ENCODE measurements at regions not wholly inside any gene's neighbourhood (a gene's known extent, or its start where the extent isn't known, plus 50 kb on each side); places are given as distances from the start of the nearest gene placed in this dataset.
"Not testable (repeated sequence)": the region's sequence is repeated elsewhere in the genome, so short reads cannot be mapped to it uniquely, and the experiment has no call there.

- Histone ChIP-seq H3K36me3 (ENCODE audit: insufficient read depth, low read depth, low read length) (no peaks in the 10 kb centered on the region), H3K27ac (ENCODE audit: low read length) (no peak overlapping the region), H3K27me3 (ENCODE audit: insufficient read depth, low read length) (no peaks in the 10 kb centered on the region), H3K4me1 (ENCODE audit: insufficient read depth, low read length) (no peaks in the 10 kb centered on the region; the same call in 1 of the 2 replicates), H3K9me3 (ENCODE audit: insufficient read depth, low read depth, low read length) (no peaks in the 10 kb centered on the region), H3K4me3 (ENCODE audit: low read length) (no peak overlapping the region), H3K9ac (ENCODE audit: low read depth, low read length) (no peak overlapping the region)
Observed at GRCh38 chr14:48035836-48036235, 360.4 kb upstream of the MDGA2 start.

DNA sequence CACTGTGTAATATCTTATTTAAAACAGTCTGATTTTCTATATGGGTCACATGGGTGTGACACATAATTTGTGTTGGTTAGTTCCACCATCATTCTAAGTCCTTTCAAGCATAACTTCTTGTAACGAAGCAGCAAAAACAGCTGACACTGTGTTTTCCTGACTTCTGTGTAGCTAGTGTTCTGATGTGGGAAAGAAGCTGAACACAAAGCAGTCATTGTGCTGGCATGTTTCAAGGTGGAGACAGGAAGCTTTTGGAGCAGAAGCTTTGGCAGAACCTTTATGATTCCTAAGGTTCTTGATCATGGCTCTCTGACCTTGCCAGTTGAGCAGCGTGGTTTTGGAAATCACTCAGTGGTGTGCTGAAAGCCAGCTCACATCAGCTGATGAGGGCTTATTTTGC lies 351.7 kb upstream of the MDGA2 start:
- Histone ChIP-seq H3K9me3 (ENCODE audit: insufficient read depth, low read depth, low read length) (no peaks in the 10 kb centered on the region), H3K27ac (ENCODE audit: low read length) (no peak overlapping the region), H3K9ac (ENCODE audit: low read depth, low read length) (no peak overlapping the region), H3K4me1 (ENCODE audit: insufficient read depth, low read length) (no peaks in the 10 kb centered on the region), H3K4me3 (ENCODE audit: low read length) (no peak overlapping the region), H3K36me3 (ENCODE audit: insufficient read depth, low read depth, low read length) (no peaks in the 10 kb centered on the region), H3K27me3 (ENCODE audit: insufficient read depth, low read length) (no peaks in the 10 kb centered on the region)

DNA sequence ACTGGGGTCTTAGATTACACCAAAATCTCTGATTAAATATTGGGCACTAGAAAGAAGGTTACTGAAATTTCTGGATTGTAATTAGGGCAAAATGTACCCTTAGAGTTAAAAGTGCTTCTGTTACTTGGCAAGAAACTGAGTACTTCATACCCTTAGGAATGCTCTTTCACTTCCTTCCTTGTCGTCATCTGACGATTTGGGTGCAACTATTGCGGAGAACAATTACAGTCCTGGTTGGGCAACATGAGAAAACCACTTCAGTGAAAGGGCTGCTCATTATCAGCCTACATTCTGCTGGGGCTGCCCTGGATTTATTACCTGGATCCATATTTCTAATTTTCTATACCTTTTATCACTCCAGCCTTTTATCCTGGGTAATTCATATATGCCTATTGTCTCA lies 348.5 kb upstream of the MDGA2 start:
- Histone ChIP-seq H3K9me3 (ENCODE audit: insufficient read depth, low read depth, low read length) (no peaks in the 10 kb centered on the region), H3K36me3 (ENCODE audit: insufficient read depth, low read depth, low read length) (no peaks in the 10 kb centered on the region), H3K9ac (ENCODE audit: low read depth, low read length) (no peak overlapping the region)

DNA sequence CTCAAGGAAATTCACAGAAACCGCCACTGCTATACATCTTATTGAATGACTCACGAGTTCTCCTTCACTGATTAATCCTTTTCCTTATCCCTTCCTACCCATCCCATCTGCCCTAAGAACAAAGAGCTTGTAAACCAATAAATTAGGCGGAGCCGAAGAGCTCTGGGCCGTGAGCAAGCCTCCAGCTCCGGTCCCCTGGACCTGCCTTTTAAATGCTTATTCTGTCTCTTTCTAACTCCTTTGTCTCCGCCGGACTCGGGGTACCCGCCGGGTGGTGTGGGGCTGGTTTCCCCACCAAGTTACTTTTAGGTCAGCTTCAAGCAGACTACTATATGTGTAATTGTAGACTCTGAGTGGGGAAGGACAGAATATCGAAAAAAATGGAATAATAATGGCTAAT lies 336.1 kb upstream of the MDGA2 start:
- not testable (repeated sequence) for H3K36me3 ChIP-seq (ENCODE audit: insufficient read depth, low read depth, low read length); H3K27ac ChIP-seq (ENCODE audit: low read length); H3K9me3 ChIP-seq (ENCODE audit: insufficient read depth, low read depth, low read length); H3K9ac ChIP-seq (ENCODE audit: low read depth, low read length); H3K4me1 ChIP-seq (ENCODE audit: insufficient read depth, low read length); H3K27me3 ChIP-seq (ENCODE audit: insufficient read depth, low read length)
- H3K4me3 ChIP-seq (ENCODE audit: low read length), result peak overlapping the region; percentile 6; the same call in 1 of the 2 replicates

More for the DNA sequence above, 348.5 kb upstream of the MDGA2 start:
- no peaks in the 10 kb centered on the region for H3K4me1 ChIP-seq (ENCODE audit: insufficient read depth, low read length)
- H3K27me3 ChIP-seq (ENCODE audit: insufficient read depth, low read length), result no peaks in the 10 kb centered on the region
- H3K4me3 ChIP-seq (ENCODE audit: low read length), result no peak overlapping the region
- no peak overlapping the region for H3K27ac ChIP-seq (ENCODE audit: low read length)

GRCh38 chr14:48008646-48009045 lies 333.2 kb upstream of the MDGA2 start:
- no peaks in the 10 kb centered on the region for H3K27me3 ChIP-seq (ENCODE audit: insufficient read depth, low read length)
- no peaks in the 10 kb centered on the region for H3K36me3 ChIP-seq (ENCODE audit: insufficient read depth, low read depth, low read length)
- H3K4me1 ChIP-seq (ENCODE audit: insufficient read depth, low read length), result peaks cover 3% of the 10 kb centered on the region; the same call in 1 of the 2 replicates
- H3K9ac ChIP-seq (ENCODE audit: low read depth, low read length), result no peak overlapping the region
- no peak overlapping the region for H3K27ac ChIP-seq (ENCODE audit: low read length)
- no peaks in the 10 kb centered on the region for H3K9me3 ChIP-seq (ENCODE audit: insufficient read depth, low read depth, low read length)
- H3K4me3 ChIP-seq (ENCODE audit: low read length), result no peak overlapping the region

DNA sequence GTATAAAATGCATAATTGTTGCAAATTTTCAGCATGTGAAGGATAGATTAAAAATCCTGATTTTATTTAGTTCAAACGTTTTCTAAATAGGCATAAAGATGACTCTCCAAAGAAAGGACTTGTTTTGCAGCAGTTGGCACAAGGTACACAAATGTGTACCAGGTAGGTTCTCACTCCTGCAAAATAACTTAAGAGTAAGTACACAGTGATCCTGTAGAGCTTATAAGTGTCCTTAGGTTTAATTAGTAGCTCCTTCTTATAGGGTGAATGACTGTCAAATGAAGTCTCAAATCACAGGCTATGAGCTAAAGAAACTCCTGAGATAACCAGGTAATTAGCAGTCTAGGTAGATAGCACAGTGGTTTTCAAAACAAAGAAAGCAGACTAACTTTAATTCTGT lies 330.6 kb upstream of the MDGA2 start:
- H3K4me1 ChIP-seq (ENCODE audit: insufficient read depth, low read length), result no peaks in the 10 kb centered on the region
- no peak overlapping the region for H3K27ac ChIP-seq (ENCODE audit: low read length)
- H3K36me3 ChIP-seq (ENCODE audit: insufficient read depth, low read depth, low read length), result no peaks in the 10 kb centered on the region
- H3K27me3 ChIP-seq (ENCODE audit: insufficient read depth, low read length), result no peaks in the 10 kb centered on the region
- H3K4me3 ChIP-seq (ENCODE audit: low read length), result no peak overlapping the region
- H3K9ac ChIP-seq (ENCODE audit: low read depth, low read length), result no peak overlapping the region
- H3K9me3 ChIP-seq (ENCODE audit: insufficient read depth, low read depth, low read length), result no peaks in the 10 kb centered on the region

DNA sequence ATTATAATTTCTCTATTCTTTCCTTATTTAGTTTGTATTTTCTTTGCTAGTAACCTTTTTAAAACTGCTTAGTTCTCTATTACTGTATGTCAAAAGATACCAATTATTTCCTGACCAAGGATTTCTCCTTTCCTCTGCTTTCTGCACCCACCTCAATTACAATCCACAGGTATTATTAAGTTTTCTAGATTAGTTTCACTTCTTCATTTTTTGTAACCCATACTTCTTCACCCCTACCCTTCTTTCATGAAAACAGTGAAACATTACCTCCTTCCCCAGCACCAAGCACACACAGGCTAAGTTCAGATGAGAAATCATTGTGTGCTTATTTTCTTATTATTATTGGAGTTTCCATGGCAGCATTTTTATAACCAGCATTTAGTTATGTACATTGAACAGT lies 318.5 kb upstream of the MDGA2 start:
- no peak overlapping the region for H3K27ac ChIP-seq (ENCODE audit: low read length)
- H3K9me3 ChIP-seq (ENCODE audit: insufficient read depth, low read depth, low read length), result no peaks in the 10 kb centered on the region
- no peaks in the 10 kb centered on the region for H3K27me3 ChIP-seq (ENCODE audit: insufficient read depth, low read length)

GRCh38 chr14:47988175-47988574 lies 312.8 kb upstream of the MDGA2 start:
- no peak overlapping the region for H3K27ac ChIP-seq (ENCODE audit: low read length)

More for the DNA sequence above, 318.5 kb upstream of the MDGA2 start:
- Histone ChIP-seq H3K4me3 (ENCODE audit: low read length) (no peak overlapping the region), H3K36me3 (ENCODE audit: insufficient read depth, low read depth, low read length) (no peaks in the 10 kb centered on the region), H3K4me1 (ENCODE audit: insufficient read depth, low read length) (no peaks in the 10 kb centered on the region), H3K9ac (ENCODE audit: low read depth, low read length) (no peak overlapping the region)

DNA sequence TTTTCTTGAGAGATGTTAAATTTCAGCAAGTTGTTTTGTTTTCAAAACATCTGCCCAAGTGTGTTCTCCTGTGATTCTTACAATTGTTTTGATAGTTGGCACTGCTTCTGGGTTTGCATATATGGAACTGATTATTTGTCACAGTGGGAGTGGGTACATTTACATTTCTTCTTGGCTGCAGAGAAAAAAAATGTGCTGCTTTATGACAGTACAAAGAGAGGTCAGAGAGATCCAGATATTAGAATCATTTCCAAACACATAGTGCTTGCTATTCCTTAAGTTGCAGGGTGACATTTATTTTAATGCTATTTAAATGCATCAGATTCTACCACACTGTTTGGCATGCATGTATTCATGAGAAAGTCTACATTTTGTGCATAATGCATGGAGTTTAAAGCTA lies 303.5 kb upstream of the MDGA2 start:
- no peak overlapping the region for H3K27ac ChIP-seq (ENCODE audit: low read length)
- no peaks in the 10 kb centered on the region for H3K27me3 ChIP-seq (ENCODE audit: insufficient read depth, low read length)
- no peaks in the 10 kb centered on the region for H3K36me3 ChIP-seq (ENCODE audit: insufficient read depth, low read depth, low read length)
- no peak overlapping the region for H3K9ac ChIP-seq (ENCODE audit: low read depth, low read length)
- H3K9me3 ChIP-seq (ENCODE audit: insufficient read depth, low read depth, low read length), result no peaks in the 10 kb centered on the region
- peaks cover 4% of the 10 kb centered on the region; the same call in 1 of the 2 replicates for H3K4me1 ChIP-seq (ENCODE audit: insufficient read depth, low read length)
- no peak overlapping the region for H3K4me3 ChIP-seq (ENCODE audit: low read length)

More at GRCh38 chr14:47988175-47988574, 312.8 kb upstream of the MDGA2 start:
- Histone ChIP-seq H3K9me3 (ENCODE audit: insufficient read depth, low read depth, low read length) (no peaks in the 10 kb centered on the region), H3K27me3 (ENCODE audit: insufficient read depth, low read length) (no peaks in the 10 kb centered on the region), H3K9ac (ENCODE audit: low read depth, low read length) (no peak overlapping the region), H3K4me1 (ENCODE audit: insufficient read depth, low read length) (no peaks in the 10 kb centered on the region), H3K36me3 (ENCODE audit: insufficient read depth, low read depth, low read length) (no peaks in the 10 kb centered on the region), H3K4me3 (ENCODE audit: low read length) (no peak overlapping the region)

GRCh38 chr14:47976139-47976538 lies 300.7 kb upstream of the MDGA2 start:
- no peaks in the 10 kb centered on the region for H3K9me3 ChIP-seq (ENCODE audit: insufficient read depth, low read depth, low read length)
- H3K4me3 ChIP-seq (ENCODE audit: low read length), result no peak overlapping the region
- H3K36me3 ChIP-seq (ENCODE audit: insufficient read depth, low read depth, low read length), result no peaks in the 10 kb centered on the region
- no peak overlapping the region for H3K9ac ChIP-seq (ENCODE audit: low read depth, low read length)
- H3K4me1 ChIP-seq (ENCODE audit: insufficient read depth, low read length), result peaks cover 4% of the 10 kb centered on the region; the same call in 1 of the 2 replicates
- no peaks in the 10 kb centered on the region for H3K27me3 ChIP-seq (ENCODE audit: insufficient read depth, low read length)
- H3K27ac ChIP-seq (ENCODE audit: low read length), result no peak overlapping the region

GRCh38 chr14:47966076-47966810 lies 290.8 kb upstream of the MDGA2 start:
- H3K36me3 ChIP-seq (ENCODE audit: insufficient read depth, low read depth, low read length), result no peaks in the 10 kb centered on the region
- no peak overlapping the region for H3K9ac ChIP-seq (ENCODE audit: low read depth, low read length)
- H3K27ac ChIP-seq (ENCODE audit: low read length), result no peak overlapping the region
- H3K4me1 ChIP-seq (ENCODE audit: insufficient read depth, low read length), result peaks cover 14% of the 10 kb centered on the region
- no peaks in the 10 kb centered on the region for H3K9me3 ChIP-seq (ENCODE audit: insufficient read depth, low read depth, low read length)
- no peaks in the 10 kb centered on the region for H3K27me3 ChIP-seq (ENCODE audit: insufficient read depth, low read length)
- no peak overlapping the region for H3K4me3 ChIP-seq (ENCODE audit: low read length)

DNA sequence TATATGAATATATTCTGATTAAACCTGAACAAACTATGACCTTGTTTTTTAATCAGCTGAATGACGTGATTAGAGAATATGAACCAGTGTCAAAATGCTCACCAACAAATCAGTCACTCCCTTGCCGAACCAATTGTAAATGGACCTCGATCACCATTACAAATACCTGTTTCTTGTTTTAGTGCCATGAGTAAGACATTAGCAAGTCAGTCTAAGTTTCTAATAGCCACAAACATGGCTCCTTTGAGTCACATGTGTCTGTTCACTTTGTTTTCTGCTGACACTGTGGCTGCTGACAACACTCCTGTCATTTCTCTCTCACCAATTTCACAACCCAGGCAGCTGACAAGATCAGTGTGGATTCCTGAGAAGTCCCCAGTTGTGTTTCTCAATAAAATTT lies 286.2 kb upstream of the MDGA2 start:
- H3K27ac ChIP-seq (ENCODE audit: low read length), result no peak overlapping the region
- H3K4me1 ChIP-seq (ENCODE audit: insufficient read depth, low read length), result peaks cover 14% of the 10 kb centered on the region
- H3K36me3 ChIP-seq (ENCODE audit: insufficient read depth, low read depth, low read length), result no peaks in the 10 kb centered on the region
- H3K9me3 ChIP-seq (ENCODE audit: insufficient read depth, low read depth, low read length), result no peaks in the 10 kb centered on the region
- H3K27me3 ChIP-seq (ENCODE audit: insufficient read depth, low read length), result no peaks in the 10 kb centered on the region
- H3K4me3 ChIP-seq (ENCODE audit: low read length), result no peak overlapping the region
- peak overlapping the region; percentile 30; the same call in 1 of the 2 replicates for H3K9ac ChIP-seq (ENCODE audit: low read depth, low read length)
